ENCODE measurements at regions not wholly inside any gene's neighbourhood (a gene's known extent, or its start where the extent isn't known, plus 50 kb on each side); places are given as distances from the start of the nearest gene placed in this dataset.

DNA sequence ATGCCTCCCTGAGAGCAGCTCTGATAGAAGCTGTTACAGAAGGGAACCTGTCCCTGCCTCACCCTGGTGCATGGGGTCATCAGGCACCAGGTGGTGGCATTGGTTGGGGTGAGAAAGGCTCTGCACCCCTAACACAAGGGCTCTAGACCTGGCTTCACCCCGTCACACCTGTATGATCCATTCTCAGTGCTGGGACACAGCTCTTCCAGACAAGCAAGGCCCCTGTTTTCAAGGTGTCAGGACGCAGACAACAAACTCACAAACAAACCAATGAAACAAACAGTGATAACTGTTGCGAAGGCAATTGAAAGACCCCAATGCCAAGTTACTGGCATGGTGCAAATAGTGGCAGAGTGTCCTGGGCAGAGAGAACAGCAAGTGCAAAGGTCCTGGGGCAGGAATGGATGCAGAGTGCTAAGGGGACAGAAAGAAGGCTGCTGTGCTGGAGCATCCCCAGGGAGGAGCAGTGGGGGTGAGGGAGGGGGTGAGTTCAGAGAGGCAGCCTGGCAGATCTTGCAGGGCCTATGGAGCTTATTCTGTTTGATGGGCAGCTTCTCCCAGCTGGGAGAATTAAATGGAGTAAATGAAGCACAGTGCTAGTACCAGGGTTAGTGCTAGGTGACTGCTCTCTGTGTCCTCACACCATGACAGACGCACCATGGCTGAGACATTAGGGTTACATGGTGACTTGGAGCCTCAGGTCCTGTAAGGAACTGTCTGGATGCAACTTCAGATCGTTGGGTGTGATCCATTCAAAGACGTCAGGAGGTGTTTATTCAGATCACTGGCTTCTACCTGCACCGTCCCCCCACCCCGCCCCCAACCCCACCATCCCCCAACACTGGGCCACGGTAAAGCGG lies 67.9 kb upstream of the UNC5A start:
- no peaks in the 10 kb centered on the region for H3K79me2 ChIP-seq (ENCODE audit: low read depth)
- DNase-seq, result no peak
- H3K27ac ChIP-seq, result no peak overlapping the region
- ChIA-PET CTCF (no interaction called here), POLR2A (ENCODE audit: unreplicated experiment) (no interaction called here)
- no peaks in the 10 kb centered on the region for H3K9me3 ChIP-seq (ENCODE audit: insufficient read depth, low read depth)
- H2AFZ ChIP-seq, result no peak overlapping the region
- peaks cover 18% of the 10 kb centered on the region for H3K27me3 ChIP-seq (ENCODE audit: insufficient read depth, low read depth)
- H3K4me3 ChIP-seq, result no peak overlapping the region
- no peak overlapping the region for H3K4me2 ChIP-seq
- no peaks in the 10 kb centered on the region for H3K9me2 ChIP-seq (ENCODE audit: insufficient read depth)
- H3F3A ChIP-seq (ENCODE audit: insufficient read depth, low read depth), result no peaks in the 10 kb centered on the region
- intact Hi-C loops (cut with micrococcal nuclease; ENCODE audit: unreplicated experiment), result no loop called here
- BruUV-seq (replicated peaks), result no TSS peak
- H4K20me1 ChIP-seq (ENCODE audit: insufficient read depth), result no peaks in the 10 kb centered on the region
- no peak for TF ChIP-seq CTCF (conservative IDR thresholded peaks at IDR 0.05)
- no peak for TF ChIP-seq EZH2 (IDR thresholded peaks at IDR 0.05; ENCODE audit: low read depth)
- H3K36me3 ChIP-seq (ENCODE audit: low read depth), result no peaks in the 10 kb centered on the region
- no peaks in the 10 kb centered on the region for H3K4me1 ChIP-seq (replicated peaks; ENCODE audit: insufficient read depth)

DNA sequence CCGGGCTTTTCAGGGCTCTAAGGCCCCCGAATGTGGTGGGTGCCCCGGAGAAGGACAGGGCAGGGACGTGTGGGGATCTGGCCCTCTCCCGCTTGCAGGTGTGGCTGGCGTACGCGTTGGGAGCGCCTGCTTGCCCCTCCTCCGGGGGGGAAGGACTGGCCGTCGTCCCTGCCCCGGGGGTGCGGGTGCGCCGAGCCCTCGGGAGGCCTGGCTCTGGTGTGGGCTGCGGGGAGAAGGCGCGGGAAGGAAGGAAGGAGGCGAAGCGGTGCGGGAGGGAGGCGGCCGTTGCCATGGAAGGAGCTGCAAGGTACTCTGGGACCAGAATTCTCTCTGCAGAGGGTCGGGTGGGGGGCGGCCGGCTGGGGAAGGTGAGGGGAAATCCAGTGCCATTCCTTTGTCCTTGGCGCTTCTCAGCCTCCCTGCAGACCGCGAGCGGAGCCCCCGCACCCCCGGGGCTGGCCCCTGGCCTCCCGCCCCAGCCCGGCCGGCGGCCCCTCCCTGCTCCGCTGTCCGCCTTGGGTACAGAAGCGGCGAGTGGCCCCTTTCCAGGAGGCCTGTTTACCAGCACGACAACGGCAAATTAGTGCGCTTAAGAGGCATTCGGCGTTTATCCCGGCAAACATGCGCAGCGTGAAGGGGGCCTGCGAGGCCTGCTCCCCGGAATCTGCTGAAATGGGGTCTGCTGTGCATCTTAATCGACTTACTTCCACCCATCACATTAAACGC lies 67.1 kb upstream of the UNC5A start:
- no peak overlapping the region for H3K4me3 ChIP-seq
- H3F3A ChIP-seq (ENCODE audit: insufficient read depth, low read depth), result no peaks in the 10 kb centered on the region
- ChIA-PET CTCF (no interaction called here), POLR2A (ENCODE audit: unreplicated experiment) (no interaction called here)
- no peaks in the 10 kb centered on the region for H3K9me2 ChIP-seq (ENCODE audit: insufficient read depth)
- peaks cover 18% of the 10 kb centered on the region for H3K27me3 ChIP-seq (ENCODE audit: insufficient read depth, low read depth)
- intact Hi-C loops (cut with micrococcal nuclease; ENCODE audit: unreplicated experiment), result no loop called here
- no peaks in the 10 kb centered on the region for H3K9me3 ChIP-seq (ENCODE audit: insufficient read depth, low read depth)
- no peak for DNase-seq
- H3K4me2 ChIP-seq, result no peak overlapping the region
- no peak overlapping the region for H2AFZ ChIP-seq
- TF ChIP-seq CTCF (conservative IDR thresholded peaks at IDR 0.05) (no peak), EZH2 (IDR thresholded peaks at IDR 0.05; ENCODE audit: low read depth) (no peak)
- no peak overlapping the region for H3K27ac ChIP-seq
- BruUV-seq (replicated peaks), result no TSS peak
- H3K4me1 ChIP-seq (replicated peaks; ENCODE audit: insufficient read depth), result no peaks in the 10 kb centered on the region
- H3K79me2 ChIP-seq (ENCODE audit: low read depth), result no peaks in the 10 kb centered on the region
- no peaks in the 10 kb centered on the region for H3K36me3 ChIP-seq (ENCODE audit: low read depth)
- no peaks in the 10 kb centered on the region for H4K20me1 ChIP-seq (ENCODE audit: insufficient read depth)

- H3K4me2 ChIP-seq, result no peak overlapping the region
- no peaks in the 10 kb centered on the region for H4K20me1 ChIP-seq (ENCODE audit: insufficient read depth)
- no peaks in the 10 kb centered on the region for H3K9me2 ChIP-seq (ENCODE audit: insufficient read depth)
- CTCF ChIA-PET, result interaction anchor here (1.5 kb wide), 1 partner anchor 83 kb away, joined by 5 read pairs; no protein-coding TSS in a partner anchor
- no peaks in the 10 kb centered on the region for H3K36me3 ChIP-seq (ENCODE audit: low read depth)
- intact Hi-C loops (cut with micrococcal nuclease; ENCODE audit: unreplicated experiment), result loop anchor here (2.0 kb wide), 1 partner anchor 83 kb away; no protein-coding TSS in a partner anchor
- no peak overlapping the region for H3K27ac ChIP-seq
- POLR2A ChIA-PET (ENCODE audit: unreplicated experiment), result no interaction called here
- H3K4me3 ChIP-seq, result no peak overlapping the region
- peaks cover 18% of the 10 kb centered on the region for H3K27me3 ChIP-seq (ENCODE audit: insufficient read depth, low read depth)
- no peaks in the 10 kb centered on the region for H3K9me3 ChIP-seq (ENCODE audit: insufficient read depth, low read depth)
- no peak overlapping the region for H2AFZ ChIP-seq
- H3K4me1 ChIP-seq (replicated peaks; ENCODE audit: insufficient read depth), result no peaks in the 10 kb centered on the region
- BruUV-seq (replicated peaks), result no TSS peak
- TF ChIP-seq CTCF (conservative IDR thresholded peaks at IDR 0.05) (no peak), EZH2 (IDR thresholded peaks at IDR 0.05; ENCODE audit: low read depth) (no peak)
- DNase-seq, result no peak
- no peaks in the 10 kb centered on the region for H3K79me2 ChIP-seq (ENCODE audit: low read depth)
- no peaks in the 10 kb centered on the region for H3F3A ChIP-seq (ENCODE audit: insufficient read depth, low read depth)
Measured at GRCh38 chr5:176743868-176744583, 66.3 kb upstream of the UNC5A start.
